ENCODE measurements at regions not wholly inside any gene's neighbourhood (a gene's known extent, or its start where the extent isn't known, plus 50 kb on each side); places are given as distances from the start of the nearest gene placed in this dataset.
A peak's percentile ranks its signal among the peaks of the same experiment; 100 is the strongest.
"Not testable (repeated sequence)": the region's sequence is repeated elsewhere in the genome, so short reads cannot be mapped to it uniquely, and the experiment has no call there.

GRCh38 chrX:118216087-118216486 is 99.5 kb upstream of the KLHL13 start:
- FAIRE-seq, result no peak

GRCh38 chrX:118216509-118216908 is 99.9 kb upstream of the KLHL13 start:
- FAIRE-seq, result no peak

- FAIRE-seq, result no peak
These were observed 101.5 kb upstream of the KLHL13 start for GRCh38 chrX:118218079-118218478.

GRCh38 chrX:118218940-118219339 is 102.3 kb upstream of the KLHL13 start:
- FAIRE-seq, result no peak

- FAIRE-seq, result no peak
These were observed 103.3 kb upstream of the KLHL13 start for GRCh38 chrX:118219866-118220265.

GRCh38 chrX:118220509-118220908 is 103.9 kb upstream of the KLHL13 start:
- no peak for FAIRE-seq

- FAIRE-seq, result no peak
These were observed 104.7 kb upstream of the KLHL13 start for GRCh38 chrX:118221270-118221669.

- FAIRE-seq, result no peak
These were observed 105.1 kb upstream of the KLHL13 start for GRCh38 chrX:118221733-118222132.

GRCh38 chrX:118222421-118222820 is 105.8 kb upstream of the KLHL13 start:
- peak; percentile 55 for FAIRE-seq

- FAIRE-seq, result peak; percentile 97
These were observed 109.3 kb upstream of the KLHL13 start for GRCh38 chrX:118225711-118226428.

- FAIRE-seq, result no peak
These were observed 111.4 kb upstream of the KLHL13 start for GRCh38 chrX:118228041-118228440.

- no peak for FAIRE-seq
These were observed 111.8 kb upstream of the KLHL13 start for GRCh38 chrX:118228456-118228855.

- no peak for FAIRE-seq
These were observed 114.4 kb upstream of the WDR44 start for GRCh38 chrX:118231464-118231863.

GRCh38 chrX:118239178-118239870 is 106.6 kb upstream of the WDR44 start:
- FAIRE-seq, result no peak

GRCh38 chrX:118239913-118240698 is 105.8 kb upstream of the WDR44 start:
- FAIRE-seq, result no peak

- not testable (repeated sequence) for FAIRE-seq
These were observed 98.9 kb upstream of the WDR44 start for GRCh38 chrX:118246961-118247360.

- no peak for FAIRE-seq
These were observed 96.8 kb upstream of the WDR44 start for GRCh38 chrX:118249146-118249545.

GRCh38 chrX:118250445-118250844 is 95.5 kb upstream of the WDR44 start:
- FAIRE-seq, result no peak

- no peak for FAIRE-seq
These were observed 94.6 kb upstream of the WDR44 start for GRCh38 chrX:118251271-118251670.

GRCh38 chrX:118252967-118253366 is 92.9 kb upstream of the WDR44 start:
- no peak for FAIRE-seq

- no peak for FAIRE-seq
These were observed 91.3 kb upstream of the WDR44 start for GRCh38 chrX:118254611-118255010.

GRCh38 chrX:118255921-118256320 is 90.0 kb upstream of the WDR44 start:
- FAIRE-seq, result no peak

- no peak for FAIRE-seq
These were observed 88.1 kb upstream of the WDR44 start for GRCh38 chrX:118257781-118258180.

GRCh38 chrX:118259213-118259612 is 86.7 kb upstream of the WDR44 start:
- FAIRE-seq, result no peak

All from islet of Langerhans (tissue), 1 donor.